Keratinocyte (primary cell): ENCODE measurements at regions not wholly inside any gene's neighbourhood (a gene's known extent, or its start where the extent isn't known, plus 50 kb on each side); places are given as distances from the start of the nearest gene placed in this dataset.
"Not testable (repeated sequence)": the region's sequence is repeated elsewhere in the genome, so short reads cannot be mapped to it uniquely, and the experiment has no call there.

ENCODE experiments used
- DNase-seq: peaks from one replicate; pipeline ENCODE4 v3.0.0-alpha.2; 2011; ENCODE audit warnings: low read depth, missing footprints, low spot score
- FAIRE-seq: peaks from 2 replicates; lab custom pipeline; 2011; peaks lifted over from hg19 to GRCh38; lab: Jason Lieb, UNC
- H2AFZ ChIP-seq: 2 replicates; pipeline ENCODE4 v1.6.0; 2012; ENCODE audit warnings: low read length, control low read depth, inconsistent platforms; ENCODE audit not compliant: control insufficient read depth
- H3K27ac ChIP-seq: 2 replicates; pipeline ENCODE4 v1.5.1; 2011; ENCODE audit warnings: low read length; ENCODE audit not compliant: control insufficient read depth, insufficient read depth
- H3K27me3 ChIP-seq: 3 replicates; pipeline ENCODE4 v1.6.0; 2011; ENCODE audit warnings: low read length; ENCODE audit not compliant: control insufficient read depth, insufficient read depth; ENCODE audit errors: extremely low read depth
- H3K36me3 ChIP-seq, 2 experiments: 2 replicates in 1 of 2; 3 replicates in 1 of 2; pipeline ENCODE4 v1.5.1; 2011; ENCODE audit warnings: low read length in 2 of 2, mild to moderate bottlenecking in 1 of 2; ENCODE audit not compliant: control insufficient read depth in 2 of 2, insufficient read depth in 2 of 2; ENCODE audit errors: extremely low read depth in 1 of 2
- H3K4me1 ChIP-seq: 3 replicates; pipeline ENCODE4 v1.5.1; 2011; ENCODE audit warnings: low read length; ENCODE audit not compliant: control insufficient read depth, insufficient read depth; ENCODE audit errors: extremely low read depth
- H3K4me2 ChIP-seq: 3 replicates; pipeline ENCODE4 v1.6.0; 2011; ENCODE audit warnings: low read depth, low read length; ENCODE audit not compliant: control insufficient read depth, insufficient read depth; ENCODE audit errors: extremely low read depth
- H3K4me3 ChIP-seq, 3 experiments: fragments of 200-600 bp in 1 of 3; sonication (generic) in 1 of 3; 2 replicates in 2 of 3; 3 replicates in 1 of 3; pipeline ENCODE4 v1.5.1; 2011 to 2016; ENCODE audit warnings: low read length in 3 of 3, mild to moderate bottlenecking in 3 of 3, control low read depth in 2 of 3, inconsistent platforms in 1 of 3, low read depth in 1 of 3, mixed read lengths in 1 of 3, mixed run types in 1 of 3, moderate library complexity in 1 of 3; ENCODE audit not compliant: control insufficient read depth in 2 of 3, insufficient read depth in 2 of 3; ENCODE audit errors: extremely low read depth in 1 of 3
- H3K79me2 ChIP-seq: 2 replicates; pipeline ENCODE4 v1.6.0; 2012; ENCODE audit warnings: low read length; ENCODE audit not compliant: control insufficient read depth, insufficient read depth
- H3K9ac ChIP-seq: 3 replicates; pipeline ENCODE4 v1.6.0; 2011; ENCODE audit warnings: low read length; ENCODE audit not compliant: control insufficient read depth, insufficient read depth; ENCODE audit errors: extremely low read depth
- H3K9me1 ChIP-seq: 3 replicates; pipeline ENCODE4 v1.6.0; 2011; ENCODE audit warnings: low read length; ENCODE audit not compliant: control insufficient read depth, insufficient read depth; ENCODE audit errors: extremely low read depth
- H3K9me3 ChIP-seq: 2 replicates; pipeline ENCODE4 v1.5.1; 2012; ENCODE audit warnings: low read depth, low read length; ENCODE audit not compliant: control insufficient read depth
- H4K20me1 ChIP-seq: 3 replicates; pipeline ENCODE4 v1.6.0; 2011; ENCODE audit warnings: low read length; ENCODE audit not compliant: control insufficient read depth, insufficient read depth; ENCODE audit errors: extremely low read depth
- EZH2 ChIP-seq: IDR thresholded peaks from one replicate; pipeline ENCODE4 v1.6.1; 2012; ENCODE audit warnings: inconsistent platforms, mild to moderate bottlenecking, low read length, moderate library complexity
- dilution Hi-C: fragments of 300-500 bp; cut with MboI; formaldehyde crosslinking; loops from one replicate; pipeline ENCODE4 v1.7.0; 2020; ENCODE audit warnings: low sequenced_read_pairs; ENCODE audit not compliant: extremely low pct_ligation_motif_present
- TF ChIP-seq, protein P1 (sequence below), 3 experiments: IDR thresholded peaks in 1 of 3; conservative IDR thresholded peaks in 1 of 3; optimal IDR thresholded peaks in 1 of 3; 2 replicates in 2 of 3; 3 replicates in 1 of 3; pipeline versions ENCODE3 to v1.5.1; 2011; ENCODE audit warnings: low read length in 3 of 3, mild to moderate bottlenecking in 3 of 3, moderate library complexity in 2 of 3, control low read depth in 1 of 3, inconsistent platforms in 1 of 3; ENCODE audit not compliant: insufficient read depth in 2 of 3; ENCODE audit errors: extremely low read depth in 1 of 3

DNA sequence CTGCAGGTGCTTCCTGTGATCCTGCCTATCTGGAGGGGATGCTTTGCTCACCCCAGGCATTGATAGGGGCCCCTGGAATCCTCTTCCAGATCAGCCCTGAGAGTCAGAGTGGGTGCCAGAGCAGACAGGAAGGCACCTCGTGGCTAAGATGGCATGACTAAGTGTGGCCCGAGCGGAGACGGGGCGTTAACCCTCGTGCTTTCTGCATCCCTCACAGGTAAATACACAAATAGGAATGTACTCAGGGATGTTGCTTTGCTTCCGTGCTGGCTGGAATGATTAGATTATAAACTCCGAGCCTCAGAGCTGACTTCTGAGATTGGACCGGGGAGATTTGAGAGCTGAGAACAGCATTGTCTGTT, 312.7 kb upstream of the B3GAT1 start:
- dilution Hi-C loops = no loop called here
- H3K4me2 ChIP-seq = no peak overlapping the region
- H2AFZ ChIP-seq = no peak overlapping the region
- H3K27ac ChIP-seq = no peak overlapping the region
- H3K9me3 ChIP-seq = no peaks in the 10 kb centered on the region
- no peaks in the 10 kb centered on the region for H4K20me1 ChIP-seq
- H3K79me2 ChIP-seq = no peaks in the 10 kb centered on the region
- no peaks in the 10 kb centered on the region for H3K9me1 ChIP-seq
- H3K36me3 ChIP-seq = no peaks in the 10 kb centered on the region
- DNase-seq (no peak), FAIRE-seq (no peak)
- H3K27me3 ChIP-seq = no peaks in the 10 kb centered on the region
- H3K4me1 ChIP-seq = no peaks in the 10 kb centered on the region
- TF ChIP-seq, protein P1, sequence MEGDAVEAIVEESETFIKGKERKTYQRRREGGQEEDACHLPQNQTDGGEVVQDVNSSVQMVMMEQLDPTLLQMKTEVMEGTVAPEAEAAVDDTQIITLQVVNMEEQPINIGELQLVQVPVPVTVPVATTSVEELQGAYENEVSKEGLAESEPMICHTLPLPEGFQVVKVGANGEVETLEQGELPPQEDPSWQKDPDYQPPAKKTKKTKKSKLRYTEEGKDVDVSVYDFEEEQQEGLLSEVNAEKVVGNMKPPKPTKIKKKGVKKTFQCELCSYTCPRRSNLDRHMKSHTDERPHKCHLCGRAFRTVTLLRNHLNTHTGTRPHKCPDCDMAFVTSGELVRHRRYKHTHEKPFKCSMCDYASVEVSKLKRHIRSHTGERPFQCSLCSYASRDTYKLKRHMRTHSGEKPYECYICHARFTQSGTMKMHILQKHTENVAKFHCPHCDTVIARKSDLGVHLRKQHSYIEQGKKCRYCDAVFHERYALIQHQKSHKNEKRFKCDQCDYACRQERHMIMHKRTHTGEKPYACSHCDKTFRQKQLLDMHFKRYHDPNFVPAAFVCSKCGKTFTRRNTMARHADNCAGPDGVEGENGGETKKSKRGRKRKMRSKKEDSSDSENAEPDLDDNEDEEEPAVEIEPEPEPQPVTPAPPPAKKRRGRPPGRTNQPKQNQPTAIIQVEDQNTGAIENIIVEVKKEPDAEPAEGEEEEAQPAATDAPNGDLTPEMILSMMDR (optimal IDR thresholded peaks at IDR 0.05 in 1 of 3, IDR thresholded peaks at IDR 0.05 in 1 of 3, conservative IDR thresholded peaks at IDR 0.05 in 1 of 3; ENCODE audit: extremely low read depth in 1 of 3, insufficient read depth in 2 of 3, low read length in 3 of 3) = no peak
- TF ChIP-seq EZH2 = no peak
- no peak overlapping the region for H3K9ac ChIP-seq
- no peak overlapping the region for H3K4me3 ChIP-seq

DNA sequence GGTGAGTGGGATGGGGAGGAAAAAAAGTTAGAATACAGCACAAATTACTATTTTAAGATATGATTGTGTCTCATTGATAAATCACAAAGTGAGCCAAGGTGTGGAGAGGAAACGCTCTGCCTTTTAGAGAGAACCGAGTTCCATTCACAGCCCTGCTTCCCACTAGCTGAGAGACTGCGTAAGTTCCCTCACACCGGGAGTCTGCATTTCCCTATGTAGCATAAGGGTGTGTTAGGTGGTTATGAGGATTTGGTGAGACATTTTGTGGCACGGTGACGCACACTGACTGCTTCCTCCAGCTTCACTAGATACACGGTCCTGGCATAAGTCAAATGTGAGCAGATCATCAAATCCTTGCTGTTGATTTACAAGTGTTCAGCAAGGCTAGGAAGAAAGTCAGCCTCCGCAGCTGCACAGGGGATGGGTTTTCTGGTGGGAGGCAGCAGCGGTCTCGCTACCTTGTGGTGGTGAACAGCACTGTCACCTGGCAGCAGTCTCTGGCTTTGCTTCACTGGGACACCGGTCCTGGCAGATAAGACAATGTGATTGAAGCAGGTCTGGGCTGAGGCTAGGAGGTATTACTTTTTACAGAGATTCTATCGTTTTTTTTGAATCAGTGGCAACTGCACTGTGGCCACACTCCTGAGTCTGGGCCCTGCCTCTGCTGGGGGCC, 312.2 kb upstream of the B3GAT1 start:
- no peak overlapping the region for H3K9ac ChIP-seq
- FAIRE-seq = no peak
- H3K4me1 ChIP-seq = no peaks in the 10 kb centered on the region
- DNase-seq = no peak
- no peaks in the 10 kb centered on the region for H3K79me2 ChIP-seq
- no peak overlapping the region for H3K4me3 ChIP-seq
- no peaks in the 10 kb centered on the region for H3K36me3 ChIP-seq
- H3K9me1 ChIP-seq = no peaks in the 10 kb centered on the region
- no peaks in the 10 kb centered on the region for H3K27me3 ChIP-seq
- no peak overlapping the region for H2AFZ ChIP-seq
- no peak overlapping the region for H3K4me2 ChIP-seq
- no peaks in the 10 kb centered on the region for H3K9me3 ChIP-seq
- no peaks in the 10 kb centered on the region for H4K20me1 ChIP-seq
- H3K27ac ChIP-seq = no peak overlapping the region
- TF ChIP-seq, protein P1 (optimal IDR thresholded peaks at IDR 0.05 in 1 of 3, IDR thresholded peaks at IDR 0.05 in 1 of 3, conservative IDR thresholded peaks at IDR 0.05 in 1 of 3; ENCODE audit: extremely low read depth in 1 of 3, insufficient read depth in 2 of 3, low read length in 3 of 3) = no peak
- TF ChIP-seq EZH2 = no peak
- dilution Hi-C loops = no loop called here

DNA sequence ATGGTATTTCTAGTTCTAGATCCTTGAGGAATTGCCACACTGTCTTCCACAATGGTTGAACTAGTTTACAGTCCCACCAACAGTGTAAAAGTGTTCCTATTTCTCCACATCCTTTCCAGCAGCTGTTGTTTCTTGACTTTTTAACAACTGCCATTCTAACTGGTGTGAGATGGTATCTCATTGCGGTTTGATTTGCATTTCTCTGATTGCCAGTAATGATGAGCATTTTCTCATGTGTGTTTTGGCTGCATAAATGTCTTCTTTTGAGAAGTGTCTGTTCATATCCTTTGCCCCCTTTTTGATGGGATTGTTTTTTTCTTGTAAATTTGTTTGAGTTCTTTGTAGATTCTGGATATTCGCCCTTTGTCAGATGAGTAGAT, 308.6 kb upstream of the B3GAT1 start:
- H3K27me3 ChIP-seq, H3K36me3 ChIP-seq, H3K9me3 ChIP-seq, DNase-seq, H3K79me2 ChIP-seq, H2AFZ ChIP-seq, FAIRE-seq, H3K9ac ChIP-seq, H3K9me1 ChIP-seq, dilution Hi-C loops, H3K4me1 ChIP-seq, H3K27ac ChIP-seq, H4K20me1 ChIP-seq, H3K4me3 ChIP-seq, H3K4me2 ChIP-seq: not testable (repeated sequence)
